Heart left ventricle (tissue), 16 donors: ENCODE measurements at regions not wholly inside any gene's neighbourhood (a gene's known extent, or its start where the extent isn't known, plus 50 kb on each side); places are given as distances from the start of the nearest gene placed in this dataset.

Experiments used
- ATAC-seq, 4 donors: fragments of 200-7000 bp; cut with Tn5 transposase; one replicate each; pipeline ENCODE4 v1.9.1; 2020 to 2022; ENCODE audit warnings: moderate library complexity in 4 of 4, mild to moderate bottlenecking in 3 of 4, moderate number of reproducible peaks in 1 of 4
- DNase-seq, 5 donors: peaks; one replicate each; pipeline ENCODE4 v3.0.0-alpha.2; 2020
- H3K27ac ChIP-seq, 12 donors: fragments of 200-600 bp; sonication (generic) in 4 of 12; one replicate each; pipeline versions ENCODE4 v1.5.0 to v1.8.0; 2016 to 2022; ENCODE audit warnings: mild to moderate bottlenecking in 2 of 12
- H3K27me3 ChIP-seq, 9 donors: fragments of 200-600 bp; sonication (generic) in 2 of 9; one replicate each; pipeline versions ENCODE4 v1.5.1 to v1.8.0; 2016 to 2022; ENCODE audit warnings: mild to moderate bottlenecking in 3 of 9
- H3K36me3 ChIP-seq, 9 donors: fragments of 200-600 bp; sonication (generic) in 2 of 9; one replicate each; pipeline versions ENCODE4 v1.5.0 to v1.8.0; 2018 to 2022; ENCODE audit warnings: mild to moderate bottlenecking in 2 of 9
- H3K4me1 ChIP-seq, 12 donors: fragments of 200-600 bp; sonication (generic) in 4 of 12; one replicate each; pipeline versions ENCODE4 v1.5.0 to v1.8.0; 2016 to 2022; ENCODE audit warnings: mild to moderate bottlenecking in 3 of 12
- H3K4me3 ChIP-seq, 12 donors: fragments of 200-600 bp; sonication (generic) in 4 of 12; one replicate each; pipeline versions ENCODE4 v1.5.0 to v1.8.0; 2017 to 2022; ENCODE audit warnings: mild to moderate bottlenecking in 9 of 12, moderate library complexity in 4 of 12
- H3K9me3 ChIP-seq, 12 donors: fragments of 200-600 bp; sonication (generic) in 4 of 12; one replicate each; pipeline versions ENCODE4 v1.5.0 to v1.8.0; 2016 to 2022; ENCODE audit warnings: mild to moderate bottlenecking in 1 of 12
- CTCF ChIP-seq, 12 donors: fragments of 200-600 bp; sonication (generic) in 4 of 12; IDR thresholded peaks; one replicate each; pipeline versions ENCODE4 v1.5.0 to v1.8.0; 2018 to 2022; ENCODE audit warnings: antibody characterized with exemption in 12 of 12, mild to moderate bottlenecking in 5 of 12
- POLR2A ChIP-seq, 2 donors: fragments of 450-650 bp; IDR thresholded peaks; one replicate each; pipeline ENCODE4 v1.6.1; 2017; ENCODE audit warnings: antibody characterized with exemption in 2 of 2, mild to moderate bottlenecking in 2 of 2, moderate library complexity in 2 of 2
- WGBS, 4 donors: extraction: QIAGEN DNeasy Blood & Tissue Kit in 2 of 4; methylation state at CpG; one replicate each; pipeline versions ENCODE4 v1.1.5 to v1.1.7; 2013 to 2018; 5-methylcytosine and 5-hydroxymethylcytosine counted together
- intact Hi-C, 10 donors: fragments of 100-400 bp; cut with DNase I; formaldehyde crosslinking; loops; one replicate each; pipeline versions ENCODE4 v1.11.1 to v1.14.2; 2022
- donor health status: ischemic (EF 13 %, LVEDD 7.1; RV severe dilation, severe dysfunction).
- donor health status: healthy with polysubstance abuse.
- donor health status: DM: no; HTN: yes; CAD: no.
- donor health status: DM: no; HTN: no; CAD: no.
- donor health status: ischemic (EF 25% LVEDD 6.9; RV normal size, moderate dysfunction).
- donor health status: ischemic (EF 25% LVEDD 5.7; RV mildly dilated, moderate dysfunction).
- donor health status: healthy.
- donor health status: DM: yes; HTN: yes; CAD: no.
- donor health status: ischemic (EF 35%, LVEDD 5.7; RV mildly dilated, moderate dysfunction).
- donor health status: nonischemic (EF 11% LVEDD 7.7; RV severe dilation, severe dysfunction).
- donor health status: DM: yes; HTN: yes; CAD: no.
- donor health status: PGD.
- donor health status: ischemic (EF 29% LVEDD 5.4; RV normal size, mild dysfunction).
- donor health status: nonischemic (EF 23%, LVEDD 6.1; RV moderate dilation, normal function).

DNA sequence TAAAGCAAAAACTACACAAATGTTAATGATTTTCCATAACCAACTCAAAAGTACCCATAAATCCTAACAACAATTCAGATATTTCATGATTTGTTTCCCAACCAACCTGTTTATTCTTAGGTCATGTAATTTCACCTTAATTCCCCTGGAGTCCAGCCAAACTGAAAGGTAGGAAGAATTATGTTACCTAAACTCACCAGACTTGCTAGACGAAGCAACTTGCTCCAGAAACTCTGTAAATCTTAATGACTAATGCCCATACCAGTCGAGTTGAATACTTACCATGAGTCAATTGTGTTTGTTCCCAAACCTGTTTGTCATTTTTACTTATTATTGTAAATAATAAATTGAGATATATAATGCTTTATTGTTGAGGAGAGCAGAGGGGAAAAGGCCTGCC, 1030.0 kb downstream of the TBL1XR1 start:
- ATAC-seq (no peak), DNase-seq (no peak)
- H3K4me1 ChIP-seq: no peaks in the 10 kb centered on the region
- H3K9me3 ChIP-seq: peaks cover 0 to 6% (median 0%) of the 10 kb centered on the region in 12 donors
- no peak for TF ChIP-seq CTCF (IDR thresholded peaks at IDR 0.05)
- no peak for TF ChIP-seq POLR2A (IDR thresholded peaks at IDR 0.05)
- no peaks in the 10 kb centered on the region for H3K27me3 ChIP-seq
- no peak overlapping the region for H3K27ac ChIP-seq
- no peaks in the 10 kb centered on the region for H3K36me3 ChIP-seq
- intact Hi-C loops: no loop called here
- no peak overlapping the region for H3K4me3 ChIP-seq
- WGBS, 4 donors: 58 to 66% (median 64%) methylated on average over 2 of the region's 2 CpGs

GRCh38 chr3:176160997-176161396, 1036.3 kb downstream of the TBL1XR1 start:
- intact Hi-C loops: no loop called here
- no peak for ATAC-seq
- Histone ChIP-seq H3K4me1 (no peaks in the 10 kb centered on the region), H3K4me3 (no peak overlapping the region), H3K27ac (no peak overlapping the region), H3K9me3 (peaks cover 0 to 11% (median 0%) of the 10 kb centered on the region in 12 donors), H3K36me3 (no peaks in the 10 kb centered on the region), H3K27me3 (no peaks in the 10 kb centered on the region)
- no peak for DNase-seq
- no peak for TF ChIP-seq CTCF (IDR thresholded peaks at IDR 0.05)
- TF ChIP-seq POLR2A (IDR thresholded peaks at IDR 0.05): no peak

- no peak overlapping the region for H3K27ac ChIP-seq
- 31 to 59% (median 34%) methylated on average over 2 of the region's 2 CpGs for WGBS, 4 donors
- TF ChIP-seq POLR2A (IDR thresholded peaks at IDR 0.05) (no peak), CTCF (IDR thresholded peaks at IDR 0.05) (no peak)
- DNase-seq: no peak
- ATAC-seq: no peak
- intact Hi-C loops: no loop called here
- no peaks in the 10 kb centered on the region for H3K36me3 ChIP-seq
- no peaks in the 10 kb centered on the region for H3K27me3 ChIP-seq
- H3K4me1 ChIP-seq: no peaks in the 10 kb centered on the region
- peaks cover 0 to 11% (median 0%) of the 10 kb centered on the region in 12 donors for H3K9me3 ChIP-seq
- H3K4me3 ChIP-seq: no peak overlapping the region
Observed at GRCh38 chr3:176159796-176160195, 1037.5 kb downstream of the TBL1XR1 start.

DNA sequence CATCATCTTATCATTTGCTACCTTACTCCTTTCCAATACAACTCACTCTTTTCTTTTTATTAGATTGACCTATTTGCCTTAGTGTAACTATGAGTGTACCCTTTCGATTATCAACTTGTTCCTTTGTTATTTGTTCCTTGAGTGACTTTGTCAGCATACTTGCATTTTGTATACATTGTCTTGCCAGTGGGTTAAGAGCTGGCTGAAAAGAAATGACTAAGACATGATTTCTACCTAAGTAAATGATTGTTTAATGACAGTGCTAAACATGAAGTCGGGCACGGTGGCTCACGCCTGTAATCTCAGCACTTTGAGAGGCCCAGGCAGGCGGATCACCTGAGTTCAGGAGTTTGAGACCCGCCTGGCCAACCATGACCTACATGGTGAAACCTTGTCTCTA, 1042.3 kb downstream of the TBL1XR1 start:
- DNase-seq (no peak), ATAC-seq (no peak)
- Histone ChIP-seq H3K27me3 (no peaks in the 10 kb centered on the region), H3K36me3 (no peaks in the 10 kb centered on the region), H3K4me3 (no peak overlapping the region), H3K9me3 (peaks cover 0 to 3% (median 0%) of the 10 kb centered on the region in 12 donors), H3K27ac (no peak overlapping the region), H3K4me1 (no peaks in the 10 kb centered on the region)
- WGBS, 4 donors: 85 to 90% (median 86%) methylated on average over 6 of the region's 6 CpGs
- intact Hi-C loops: no loop called here
- TF ChIP-seq POLR2A (IDR thresholded peaks at IDR 0.05) (no peak), CTCF (IDR thresholded peaks at IDR 0.05) (no peak)
